Thyroid gland (tissue), 4 donors: ENCODE measurements at regions not wholly inside any gene's neighbourhood (a gene's known extent, or its start where the extent isn't known, plus 50 kb on each side); places are given as distances from the start of the nearest gene placed in this dataset.

Source experiments
- CTCF ChIP-seq, 6 experiments: fragments of 200-600 bp in 3 of 6; fragments of 450-650 bp in 3 of 6; sonication (generic) in 3 of 6; IDR thresholded peaks; one replicate each; pipeline ENCODE4 v1.5.1; 2016 to 2019; ENCODE audit warnings: antibody characterized with exemption in 6 of 6, mild to moderate bottlenecking in 2 of 6, inconsistent platforms in 1 of 6, moderate library complexity in 1 of 6
- POLR2A ChIP-seq, 2 donors: fragments of 450-650 bp; IDR thresholded peaks; one replicate each; pipeline ENCODE4 v1.6.1; 2017; ENCODE audit warnings: antibody characterized with exemption in 2 of 2, mild to moderate bottlenecking in 2 of 2, moderate library complexity in 1 of 2

DNA sequence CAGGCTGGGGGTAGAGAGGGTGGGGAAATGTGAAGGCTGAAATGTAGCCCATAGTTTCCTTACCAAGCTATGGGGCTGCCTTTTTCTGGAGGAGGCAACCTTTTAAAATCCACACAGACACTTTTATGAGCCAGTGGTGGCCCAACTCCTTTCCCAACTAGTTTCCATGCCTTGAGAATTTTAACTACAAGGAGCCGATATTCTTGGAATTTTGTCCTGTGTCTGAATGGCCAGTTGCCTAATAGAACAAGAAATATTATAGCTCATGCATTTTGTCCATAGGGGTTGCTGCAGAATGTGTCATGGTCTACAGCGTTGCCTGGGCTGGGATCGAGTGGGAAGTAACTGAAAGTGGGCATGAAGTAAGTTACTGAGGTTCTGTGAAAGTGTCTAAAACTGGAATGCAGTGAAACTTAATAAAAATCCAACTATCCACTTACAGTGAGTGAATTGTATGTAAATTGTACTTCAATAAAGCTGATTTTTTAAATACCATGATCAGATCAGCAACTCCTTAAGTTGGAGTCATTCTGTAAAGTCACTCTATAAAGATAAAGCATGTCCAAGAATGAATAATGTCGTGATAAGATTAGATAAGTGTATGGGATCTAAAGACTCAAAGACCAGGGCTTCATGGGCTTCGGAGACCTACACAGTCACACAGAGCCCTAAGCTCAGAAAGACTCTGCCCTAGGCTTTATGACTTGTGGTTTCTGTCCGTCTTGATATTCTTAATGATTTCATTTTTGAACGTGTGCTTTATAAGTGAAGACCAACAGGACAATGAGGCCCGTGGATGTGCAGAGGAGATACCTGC, 122.6 kb upstream of the FNDC3A start:
- TF ChIP-seq CTCF (IDR thresholded peaks at IDR 0.05): no peak
- no peak for TF ChIP-seq POLR2A (IDR thresholded peaks at IDR 0.05)
